ENCODE measurements at regions not wholly inside any gene's neighbourhood (a gene's known extent, or its start where the extent isn't known, plus 50 kb on each side); places are given as distances from the start of the nearest gene placed in this dataset.

GRCh38 chr4:60952921-60953320 is 247.2 kb upstream of the ADGRL3 start:
- no peak for DNase-seq
- intact Hi-C loops (cut with DNase I), result no loop called here
- H3K36me3 ChIP-seq, result no peaks in the 10 kb centered on the region
- H3K4me3 ChIP-seq, result no peak overlapping the region
- H3K27ac ChIP-seq, result no peak overlapping the region
- no peaks in the 10 kb centered on the region for H3K27me3 ChIP-seq
- no peaks in the 10 kb centered on the region for H3K4me1 ChIP-seq
- H3K9me3 ChIP-seq, result no peaks in the 10 kb centered on the region
- TF ChIP-seq CTCF (IDR thresholded peaks at IDR 0.05), result no peak
- no peak for TF ChIP-seq POLR2A (IDR thresholded peaks at IDR 0.05)
- 57 to 79% methylated on average over 2 of the region's 2 CpGs for WGBS, 2 donors

DNA sequence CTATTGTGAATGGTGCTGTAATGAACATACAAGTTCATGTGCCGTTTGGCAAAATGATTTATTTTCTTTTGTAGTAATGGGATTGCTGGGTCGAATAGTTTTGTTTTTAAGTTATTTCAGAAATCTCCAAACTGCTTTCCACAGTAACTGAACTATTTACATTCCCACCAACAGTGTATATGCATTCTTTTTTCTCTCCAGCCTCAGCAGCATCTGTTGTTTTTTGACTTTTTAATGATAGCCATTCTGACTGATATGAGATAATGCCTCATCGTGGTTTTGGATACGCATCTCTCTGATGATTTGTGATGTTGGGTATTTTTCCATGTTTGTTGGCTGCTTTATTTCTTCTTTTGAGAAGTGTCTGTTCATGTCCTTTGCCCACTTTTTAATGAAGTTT is 246.3 kb upstream of the ADGRL3 start:
- Histone ChIP-seq H3K27me3 (no peaks in the 10 kb centered on the region), H3K36me3 (no peaks in the 10 kb centered on the region), H3K4me1 (no peaks in the 10 kb centered on the region), H3K27ac (no peak overlapping the region), H3K4me3 (no peak overlapping the region), H3K9me3 (no peaks in the 10 kb centered on the region)
- 61 to 76% methylated on average over 4 of the region's 4 CpGs for WGBS, 2 donors
- intact Hi-C loops (cut with DNase I), result no loop called here
- TF ChIP-seq POLR2A (IDR thresholded peaks at IDR 0.05) (no peak), CTCF (IDR thresholded peaks at IDR 0.05) (no peak)
- DNase-seq, result no peak

DNA sequence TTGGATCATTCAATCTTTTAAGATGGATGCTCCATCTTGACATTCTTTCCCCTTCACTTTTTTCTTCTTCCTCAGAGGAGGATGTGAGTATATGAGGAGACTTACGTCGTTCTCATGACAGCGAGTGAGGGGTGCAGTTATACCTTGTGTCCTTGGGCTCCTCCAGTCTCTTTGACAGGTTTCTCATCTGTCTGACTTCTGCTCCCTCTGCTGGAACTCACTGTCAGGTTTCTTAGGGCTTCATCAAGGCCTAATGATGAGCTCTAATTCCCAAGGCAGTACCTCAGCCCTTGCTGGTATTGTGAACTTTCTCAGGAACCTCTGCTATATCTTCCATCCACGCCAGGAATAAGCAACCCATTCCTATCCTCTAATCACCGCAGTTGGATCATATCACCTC is 237.8 kb upstream of the ADGRL3 start:
- H3K36me3 ChIP-seq, result no peaks in the 10 kb centered on the region
- no peaks in the 10 kb centered on the region for H3K4me1 ChIP-seq
- intact Hi-C loops (cut with DNase I), result no loop called here
- H3K9me3 ChIP-seq, result no peaks in the 10 kb centered on the region
- no peaks in the 10 kb centered on the region for H3K27me3 ChIP-seq
- 89 to 97% methylated on average over 5 of the region's 5 CpGs for WGBS, 2 donors
- H3K4me3 ChIP-seq, result no peak overlapping the region
- H3K27ac ChIP-seq, result no peak overlapping the region
- TF ChIP-seq POLR2A (IDR thresholded peaks at IDR 0.05) (no peak), CTCF (IDR thresholded peaks at IDR 0.05) (no peak)
- DNase-seq, result no peak

GRCh38 chr4:60981534-60981933 is 218.6 kb upstream of the ADGRL3 start:
- no peak overlapping the region for H3K27ac ChIP-seq
- no peaks in the 10 kb centered on the region for H3K27me3 ChIP-seq
- DNase-seq, result no peak
- 69 to 81% methylated on average over 4 of the region's 4 CpGs for WGBS, 2 donors
- H3K4me3 ChIP-seq, result no peak overlapping the region
- intact Hi-C loops (cut with DNase I), result no loop called here
- no peaks in the 10 kb centered on the region for H3K36me3 ChIP-seq
- H3K4me1 ChIP-seq, result no peaks in the 10 kb centered on the region
- peaks cover 0 to 10% (median 0%) of the 10 kb centered on the region in 3 donors for H3K9me3 ChIP-seq
- no peak for TF ChIP-seq POLR2A (IDR thresholded peaks at IDR 0.05)
- no peak for TF ChIP-seq CTCF (IDR thresholded peaks at IDR 0.05)

GRCh38 chr4:60989141-60989540 is 211.0 kb upstream of the ADGRL3 start:
- Histone ChIP-seq H3K27ac (no peak overlapping the region), H3K27me3 (no peaks in the 10 kb centered on the region), H3K4me1 (no peaks in the 10 kb centered on the region), H3K36me3 (no peaks in the 10 kb centered on the region), H3K9me3 (peaks cover 0 to 10% (median 0%) of the 10 kb centered on the region in 3 donors), H3K4me3 (no peak overlapping the region)
- DNase-seq, result no peak
- intact Hi-C loops (cut with DNase I), result no loop called here
- 76 to 100% methylated on average over 1 of the region's 1 CpG for WGBS, 2 donors
- TF ChIP-seq CTCF (IDR thresholded peaks at IDR 0.05), result no peak
- no peak for TF ChIP-seq POLR2A (IDR thresholded peaks at IDR 0.05)
